ENCODE measurements at regions not wholly inside any gene's neighbourhood (a gene's known extent, or its start where the extent isn't known, plus 50 kb on each side); places are given as distances from the start of the nearest gene placed in this dataset.
"Not testable (repeated sequence)": the region's sequence is repeated elsewhere in the genome, so short reads cannot be mapped to it uniquely, and the experiment has no call there.

GRCh38 chr1:175247056-175247455, 54.5 kb upstream of the KIAA0040 start:
- H3K9me3 Mint-ChIP-seq = peaks cover 11 to 24% (median 17%) of the 10 kb centered on the region in 3 donors
- H3K4me1 Mint-ChIP-seq; H3K4me1 ChIP-seq (ENCODE audit: control insufficient read depth in 1 of 2, extremely low read depth in 1 of 2, insufficient read depth in 2 of 2, low read length in 2 of 2); H3K4me3 ChIP-seq (ENCODE audit: control insufficient read depth in 1 of 2, extremely low read depth in 1 of 2, low read length in 1 of 2); POLR2A ChIA-PET; H3K36me3 ChIP-seq (ENCODE audit: control insufficient read depth in 2 of 2, extremely low read depth in 1 of 2, insufficient read depth in 1 of 2, low read length in 1 of 2); H3K27me3 ChIP-seq (replicated peaks in 1 of 2; ENCODE audit: control insufficient read depth in 2 of 2, extremely low read depth in 1 of 2, insufficient read depth in 2 of 2, low read length in 1 of 2); H3K27ac Mint-ChIP-seq; DNase-seq; H3K27me3 Mint-ChIP-seq; H3K4me3 Mint-ChIP-seq; H3K27ac ChIP-seq (ENCODE audit: low read length); CTCF ChIA-PET; H3K9me3 ChIP-seq; ATAC-seq (replicated peaks in 1 of 4); H3K36me3 Mint-ChIP-seq: not testable (repeated sequence)
- 92% methylated on average over 2 of the region's 5 CpGs for WGBS (ENCODE audit: insufficient coverage)

DNA sequence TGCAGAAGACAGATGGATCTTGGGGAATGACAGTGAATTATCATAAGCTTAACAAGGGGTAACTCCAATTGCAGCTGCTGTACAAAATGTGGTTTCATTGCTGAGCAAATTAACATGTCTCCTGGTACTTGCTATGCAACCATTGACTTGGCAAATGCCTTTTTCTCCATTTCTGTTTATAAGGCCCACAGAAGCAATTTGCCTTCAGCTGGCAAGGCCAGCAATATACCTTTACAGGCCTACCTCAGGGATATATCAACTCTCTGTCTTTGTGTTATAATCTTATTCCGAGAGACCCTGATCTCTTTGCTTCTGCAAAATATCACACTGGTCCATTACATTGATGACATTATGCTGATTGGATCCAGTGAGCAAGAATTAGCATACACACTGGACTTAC, 52.7 kb upstream of the KIAA0040 start:
- H3K4me3 Mint-ChIP-seq = no peak overlapping the region
- H3K27ac Mint-ChIP-seq = no peak overlapping the region
- POLR2A ChIA-PET = interaction anchor here in 1 of 2 donors (0.6 kb wide), 1 partner anchor 24 kb away, joined by 3 read pairs; no protein-coding TSS in a partner anchor
- H3K4me1 Mint-ChIP-seq = no peaks in the 10 kb centered on the region
- Histone ChIP-seq H3K9me3 (no peaks in the 10 kb centered on the region), H3K4me3 (ENCODE audit: control insufficient read depth in 1 of 2, extremely low read depth in 1 of 2, low read length in 1 of 2) (no peak overlapping the region), H3K36me3 (ENCODE audit: control insufficient read depth in 2 of 2, extremely low read depth in 1 of 2, insufficient read depth in 1 of 2, low read length in 1 of 2) (no peaks in the 10 kb centered on the region), H3K4me1 (ENCODE audit: control insufficient read depth in 1 of 2, extremely low read depth in 1 of 2, insufficient read depth in 2 of 2, low read length in 2 of 2) (no peaks in the 10 kb centered on the region), H3K27ac (ENCODE audit: low read length) (no peak overlapping the region), H3K27me3 (replicated peaks in 1 of 2; ENCODE audit: control insufficient read depth in 2 of 2, extremely low read depth in 1 of 2, insufficient read depth in 2 of 2, low read length in 1 of 2) (no peaks in the 10 kb centered on the region)
- CTCF ChIA-PET = no interaction called here
- DNase-seq = no peak
- no peak for ATAC-seq (replicated peaks in 1 of 4)
- no peaks in the 10 kb centered on the region for H3K27me3 Mint-ChIP-seq
- H3K9me3 Mint-ChIP-seq = peaks cover 11 to 25% (median 20%) of the 10 kb centered on the region in 3 donors
- no CpG with 5 or more reads among the region's 1 CpG for WGBS (ENCODE audit: insufficient coverage)
- H3K36me3 Mint-ChIP-seq = peaks cover 11% of the 10 kb centered on the region

DNA sequence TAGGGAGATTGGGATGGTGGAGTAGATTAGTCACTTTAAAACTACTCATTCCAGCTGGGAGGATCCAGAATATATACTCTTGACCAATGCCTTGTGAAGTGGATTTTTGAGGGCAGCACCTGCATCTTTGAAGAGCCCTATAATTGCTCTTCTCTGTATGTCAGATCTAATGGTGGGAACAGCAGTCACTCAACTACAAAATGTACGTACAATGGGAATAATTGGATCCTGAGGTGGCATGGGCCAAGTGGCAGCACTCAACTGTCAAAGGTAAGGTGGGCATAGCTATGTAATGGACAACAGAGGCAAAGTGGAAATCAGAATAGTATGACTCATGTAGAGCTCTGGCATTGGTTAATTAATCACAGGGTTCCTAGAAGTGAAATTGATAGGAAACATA, 51.6 kb upstream of the KIAA0040 start:
- CTCF ChIA-PET = no interaction called here
- no peak for DNase-seq
- Mint-ChIP-seq H3K27ac (no peak overlapping the region), H3K4me3 (no peak overlapping the region), H3K9me3 (peaks cover 11 to 22% (median 20%) of the 10 kb centered on the region in 3 donors), H3K4me1 (no peaks in the 10 kb centered on the region), H3K27me3 (no peaks in the 10 kb centered on the region), H3K36me3 (peaks cover 11% of the 10 kb centered on the region)
- H3K9me3 ChIP-seq = no peaks in the 10 kb centered on the region
- H3K27ac ChIP-seq (ENCODE audit: low read length) = no peak overlapping the region
- no peaks in the 10 kb centered on the region for H3K4me1 ChIP-seq (ENCODE audit: control insufficient read depth in 1 of 2, extremely low read depth in 1 of 2, insufficient read depth in 2 of 2, low read length in 2 of 2)
- 83% methylated on average over 1 of the region's 1 CpG for WGBS (ENCODE audit: insufficient coverage)
- ATAC-seq (replicated peaks in 1 of 4) = no peak
- no peaks in the 10 kb centered on the region for H3K27me3 ChIP-seq (replicated peaks in 1 of 2; ENCODE audit: control insufficient read depth in 2 of 2, extremely low read depth in 1 of 2, insufficient read depth in 2 of 2, low read length in 1 of 2)
- POLR2A ChIA-PET = interaction anchor here in 1 of 2 donors (0.6 kb wide), 1 partner anchor 41 kb away, joined by 3 read pairs; no protein-coding TSS in a partner anchor
- H3K4me3 ChIP-seq (ENCODE audit: control insufficient read depth in 1 of 2, extremely low read depth in 1 of 2, low read length in 1 of 2) = no peak overlapping the region
- H3K36me3 ChIP-seq (ENCODE audit: control insufficient read depth in 2 of 2, extremely low read depth in 1 of 2, insufficient read depth in 1 of 2, low read length in 1 of 2) = no peaks in the 10 kb centered on the region

Measured in T-cell (primary cell).